Breast epithelium (tissue), 4 donors: ENCODE measurements at regions not wholly inside any gene's neighbourhood (a gene's known extent, or its start where the extent isn't known, plus 50 kb on each side); places are given as distances from the start of the nearest gene placed in this dataset.

ENCODE experiments used
- DNase-seq, 2 donors: peaks; one replicate each; pipeline ENCODE4 v3.0.0-alpha.2; 2019; ENCODE audit warnings: low spot score in 2 of 2
- H3K27ac ChIP-seq, 2 donors: fragments of 200-600 bp; sonication (generic) in 1 of 2; one replicate each; pipeline ENCODE4 v1.5.1; 2016 to 2019; ENCODE audit warnings: mild to moderate bottlenecking in 1 of 2
- H3K27me3 ChIP-seq, 2 donors: fragments of 200-600 bp; sonication (generic) in 1 of 2; one replicate each; pipeline versions ENCODE4 v1.5.1 to v1.6.0; 2017 to 2019; ENCODE audit warnings: control low read depth in 1 of 2, mild to moderate bottlenecking in 1 of 2
- H3K36me3 ChIP-seq: fragments of 200-600 bp; one replicate; pipeline ENCODE4 v1.5.1; 2019
- H3K4me1 ChIP-seq, 2 donors: fragments of 200-600 bp; sonication (generic); one replicate each; pipeline ENCODE4 v1.5.1; 2016 to 2019; ENCODE audit warnings: control low read depth in 1 of 2
- H3K4me3 ChIP-seq, 3 donors: fragments of 200-600 bp; sonication (generic); 1 replicate in 2 of 3; 2 replicates in 1 of 3; pipeline ENCODE4 v1.5.1; 2016 to 2019; ENCODE audit warnings: mild to moderate bottlenecking in 3 of 3, moderate library complexity in 2 of 3
- H3K9me3 ChIP-seq, 2 donors: fragments of 200-600 bp; sonication (generic) in 1 of 2; one replicate each; pipeline ENCODE4 v1.5.1; 2016 to 2019; ENCODE audit warnings: control low read depth in 1 of 2
- CTCF ChIP-seq, 3 donors: fragments of 450-650 bp; IDR thresholded peaks; one replicate each; pipeline ENCODE4 v1.5.1; 2016 to 2017; ENCODE audit warnings: antibody characterized with exemption in 3 of 3, mild to moderate bottlenecking in 3 of 3, moderate library complexity in 3 of 3
- POLR2A ChIP-seq: fragments of 450-650 bp; IDR thresholded peaks from one replicate; pipeline ENCODE4 v1.6.1; 2016; ENCODE audit warnings: antibody characterized with exemption, mild to moderate bottlenecking, moderate library complexity
- POLR2AphosphoS5 ChIP-seq, 3 donors: sonication (generic); formaldehyde crosslinking; IDR thresholded peaks; one replicate each; pipeline ENCODE4 v1.6.1; 2017; ENCODE audit warnings: antibody characterized with exemption in 3 of 3
- intact Hi-C: fragments of 100-400 bp; cut with DNase I; formaldehyde crosslinking; loops from one replicate; pipeline ENCODE4 v1.15.1; 2023; ENCODE audit warnings: low total_unique reads

GRCh38 chr5:107228226-107228625 is 442.5 kb downstream of the EFNA5 start:
- Histone ChIP-seq H3K4me1 (no peaks in the 10 kb centered on the region), H3K4me3 (no peak overlapping the region), H3K36me3 (no peaks in the 10 kb centered on the region), H3K27me3 (no peaks in the 10 kb centered on the region), H3K27ac (no peak overlapping the region), H3K9me3 (no peaks in the 10 kb centered on the region)
- intact Hi-C loops = no loop called here
- TF ChIP-seq CTCF (IDR thresholded peaks at IDR 0.05) = no peak
- TF ChIP-seq POLR2AphosphoS5 (IDR thresholded peaks at IDR 0.05) = no peak
- no peak for TF ChIP-seq POLR2A
- no peak for DNase-seq

GRCh38 chr5:107224272-107224671 is 446.5 kb downstream of the EFNA5 start:
- intact Hi-C loops = no loop called here
- no peak for DNase-seq
- no peak overlapping the region for H3K27ac ChIP-seq
- H3K27me3 ChIP-seq = no peaks in the 10 kb centered on the region
- no peaks in the 10 kb centered on the region for H3K9me3 ChIP-seq
- no peak overlapping the region for H3K4me3 ChIP-seq
- no peaks in the 10 kb centered on the region for H3K36me3 ChIP-seq
- H3K4me1 ChIP-seq = no peaks in the 10 kb centered on the region
- TF ChIP-seq POLR2AphosphoS5 (IDR thresholded peaks at IDR 0.05) (no peak), CTCF (IDR thresholded peaks at IDR 0.05) (no peak), POLR2A (no peak)

- Histone ChIP-seq H3K9me3 (no peaks in the 10 kb centered on the region), H3K27ac (no peak overlapping the region), H3K36me3 (no peaks in the 10 kb centered on the region), H3K27me3 (no peaks in the 10 kb centered on the region), H3K4me3 (no peak overlapping the region), H3K4me1 (no peaks in the 10 kb centered on the region)
- DNase-seq = no peak
- TF ChIP-seq CTCF (IDR thresholded peaks at IDR 0.05) = no peak
- no peak for TF ChIP-seq POLR2AphosphoS5 (IDR thresholded peaks at IDR 0.05)
- no peak for TF ChIP-seq POLR2A
- intact Hi-C loops = no loop called here
Measured at GRCh38 chr5:107223066-107223465, 447.7 kb downstream of the EFNA5 start.

- Histone ChIP-seq H3K36me3 (no peaks in the 10 kb centered on the region), H3K9me3 (no peaks in the 10 kb centered on the region), H3K27ac (no peak overlapping the region), H3K27me3 (no peaks in the 10 kb centered on the region), H3K4me3 (no peak overlapping the region), H3K4me1 (no peaks in the 10 kb centered on the region)
- DNase-seq = no peak
- TF ChIP-seq CTCF (IDR thresholded peaks at IDR 0.05) (no peak), POLR2AphosphoS5 (IDR thresholded peaks at IDR 0.05) (no peak), POLR2A (no peak)
- intact Hi-C loops = no loop called here
Measured at GRCh38 chr5:107219993-107220392, 450.7 kb downstream of the EFNA5 start.

GRCh38 chr5:107218457-107219193 is 452.1 kb downstream of the EFNA5 start:
- peak overlapping the region in 1 of 2 donors; percentile 77 for H3K27ac ChIP-seq
- no peak overlapping the region for H3K4me3 ChIP-seq

More at GRCh38 chr5:107218457-107219193, 452.1 kb downstream of the EFNA5 start:
- no peak for DNase-seq
- Histone ChIP-seq H3K27me3 (no peaks in the 10 kb centered on the region), H3K36me3 (no peaks in the 10 kb centered on the region), H3K4me1 (no peaks in the 10 kb centered on the region), H3K9me3 (no peaks in the 10 kb centered on the region)
- intact Hi-C loops = no loop called here
- TF ChIP-seq POLR2A = no peak
- TF ChIP-seq CTCF (IDR thresholded peaks at IDR 0.05) = no peak
- TF ChIP-seq POLR2AphosphoS5 (IDR thresholded peaks at IDR 0.05) = no peak
